KMS-11 (cell line): ENCODE measurements at regions not wholly inside any gene's neighbourhood (a gene's known extent, or its start where the extent isn't known, plus 50 kb on each side); places are given as distances from the start of the nearest gene placed in this dataset.

Source experiments
- H2AFZ ChIP-seq: fragments of 200-600 bp; sonication (generic); 2 replicates; pipeline ENCODE4 v1.6.1; 2016; ENCODE audit warnings: antibody characterized with exemption, mixed run types, low read depth
- H3K27ac ChIP-seq: fragments of 200-600 bp; sonication (generic); 2 replicates; pipeline ENCODE4 v1.6.1; 2016; ENCODE audit warnings: mild to moderate bottlenecking, mixed run types
- H3K27me3 ChIP-seq: fragments of 200-600 bp; sonication (generic); 2 replicates; pipeline ENCODE4 v1.6.1; 2017; ENCODE audit warnings: mild to moderate bottlenecking, low read depth, mixed run types, moderate library complexity; ENCODE audit not compliant: insufficient read depth
- H3K36me3 ChIP-seq: fragments of 200-600 bp; sonication (generic); 2 replicates; pipeline ENCODE4 v1.6.1; 2017; ENCODE audit warnings: mild to moderate bottlenecking, mixed run types; ENCODE audit not compliant: insufficient read depth
- H3K4me1 ChIP-seq: fragments of 200-600 bp; sonication (generic); 2 replicates; pipeline ENCODE4 v1.6.1; 2016; ENCODE audit warnings: mild to moderate bottlenecking, low read depth, mixed run types; ENCODE audit not compliant: poor library complexity, severe bottlenecking
- H3K4me2 ChIP-seq: fragments of 200-600 bp; sonication (generic); 2 replicates; pipeline ENCODE4 v1.7.0; 2016; ENCODE audit warnings: mild to moderate bottlenecking, mixed run types
- H3K4me3 ChIP-seq: fragments of 200-600 bp; sonication (generic); IDR thresholded peaks from 2 replicates; pipeline ENCODE4 v1.6.1; 2017; ENCODE audit warnings: low read depth, low read length, mixed read lengths; ENCODE audit not compliant: insufficient read depth
- H3K79me2 ChIP-seq: fragments of 200-600 bp; sonication (generic); 2 replicates; pipeline ENCODE4 v1.6.1; 2016; ENCODE audit warnings: low read depth, mixed run types; ENCODE audit not compliant: insufficient read depth
- H3K9ac ChIP-seq: fragments of 200-600 bp; sonication (generic); 2 replicates; pipeline ENCODE4 v1.6.1; 2016; ENCODE audit warnings: mild to moderate bottlenecking, mixed run types
- H4K20me1 ChIP-seq: fragments of 200-600 bp; sonication (generic); 2 replicates; pipeline ENCODE4 v1.6.1; 2016; ENCODE audit warnings: mild to moderate bottlenecking, mixed run types; ENCODE audit not compliant: insufficient read depth
- TF ChIP-seq, protein P1 (sequence below): fragments of 200-600 bp; sonication (generic); conservative IDR thresholded peaks from 2 replicates; pipeline ENCODE4 v1.6.1; 2017; ENCODE audit warnings: low read depth, mild to moderate bottlenecking, antibody characterized with exemption, low read length, moderate library complexity, mixed read lengths

DNA sequence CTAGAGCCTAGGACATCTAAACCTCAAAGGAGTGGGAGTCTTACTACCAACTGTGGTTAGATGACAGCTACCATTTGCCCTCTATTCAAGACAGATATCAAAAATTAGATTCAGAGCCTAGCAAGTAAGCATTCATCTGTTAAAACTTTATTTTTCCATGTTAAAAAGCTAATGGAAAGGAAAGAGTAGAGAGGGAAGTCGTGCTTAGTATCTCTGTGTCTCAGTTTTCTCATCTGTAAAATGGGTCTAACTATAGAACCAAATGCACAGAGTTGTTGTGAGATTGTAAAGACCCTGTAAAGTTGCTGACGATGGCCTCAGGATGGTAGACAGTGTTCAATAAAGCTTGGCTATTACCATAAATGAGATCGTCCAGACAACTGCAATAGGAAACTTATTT is 428.5 kb upstream of the RUNX1 start:
- H3K9ac ChIP-seq: no peak overlapping the region
- no peaks in the 10 kb centered on the region for H4K20me1 ChIP-seq

DNA sequence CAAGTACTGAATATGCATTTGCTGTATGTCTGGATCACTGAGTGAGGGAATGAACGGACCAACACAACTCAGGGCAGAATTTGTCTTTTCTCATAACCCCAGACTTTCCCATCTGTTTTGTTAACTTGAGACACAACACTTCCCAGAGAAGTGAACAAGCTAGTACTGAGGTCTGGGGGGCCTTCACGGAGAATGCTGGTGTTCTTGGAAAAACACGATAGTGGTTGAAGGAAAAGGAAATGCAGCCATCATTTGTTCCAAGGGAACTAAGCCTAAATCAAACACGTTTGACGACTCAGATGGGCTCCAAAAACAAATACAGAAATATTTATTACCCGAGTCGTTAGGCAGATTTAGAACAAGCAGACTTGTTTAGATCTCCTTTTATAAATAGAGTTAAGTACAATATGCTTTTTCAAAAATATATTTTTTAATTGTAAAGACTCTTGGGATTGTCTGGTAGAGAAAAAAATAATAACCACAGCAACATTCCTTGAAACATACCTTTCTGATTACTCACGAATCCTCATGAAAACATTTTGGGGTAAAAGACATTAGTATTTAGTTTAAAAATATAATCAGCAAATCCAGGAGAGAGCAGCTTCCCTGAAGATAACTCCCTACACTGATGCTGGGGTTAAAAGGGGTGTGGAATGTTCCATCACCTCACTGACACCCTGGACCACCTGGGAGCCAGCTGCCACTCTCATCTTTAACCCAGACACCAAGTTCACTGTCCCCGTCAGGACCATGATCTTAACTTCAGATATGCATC is 427.7 kb upstream of the RUNX1 start:
- Histone ChIP-seq H4K20me1 (no peaks in the 10 kb centered on the region), H2AFZ (no peak overlapping the region), H3K36me3 (no peaks in the 10 kb centered on the region), H3K9ac (no peak overlapping the region), H3K4me1 (no peaks in the 10 kb centered on the region), H3K27ac (no peak overlapping the region), H3K4me3 (no peak overlapping the region), H3K4me2 (no peak overlapping the region), H3K79me2 (no peaks in the 10 kb centered on the region), H3K27me3 (no peaks in the 10 kb centered on the region)
- TF ChIP-seq, protein P1, sequence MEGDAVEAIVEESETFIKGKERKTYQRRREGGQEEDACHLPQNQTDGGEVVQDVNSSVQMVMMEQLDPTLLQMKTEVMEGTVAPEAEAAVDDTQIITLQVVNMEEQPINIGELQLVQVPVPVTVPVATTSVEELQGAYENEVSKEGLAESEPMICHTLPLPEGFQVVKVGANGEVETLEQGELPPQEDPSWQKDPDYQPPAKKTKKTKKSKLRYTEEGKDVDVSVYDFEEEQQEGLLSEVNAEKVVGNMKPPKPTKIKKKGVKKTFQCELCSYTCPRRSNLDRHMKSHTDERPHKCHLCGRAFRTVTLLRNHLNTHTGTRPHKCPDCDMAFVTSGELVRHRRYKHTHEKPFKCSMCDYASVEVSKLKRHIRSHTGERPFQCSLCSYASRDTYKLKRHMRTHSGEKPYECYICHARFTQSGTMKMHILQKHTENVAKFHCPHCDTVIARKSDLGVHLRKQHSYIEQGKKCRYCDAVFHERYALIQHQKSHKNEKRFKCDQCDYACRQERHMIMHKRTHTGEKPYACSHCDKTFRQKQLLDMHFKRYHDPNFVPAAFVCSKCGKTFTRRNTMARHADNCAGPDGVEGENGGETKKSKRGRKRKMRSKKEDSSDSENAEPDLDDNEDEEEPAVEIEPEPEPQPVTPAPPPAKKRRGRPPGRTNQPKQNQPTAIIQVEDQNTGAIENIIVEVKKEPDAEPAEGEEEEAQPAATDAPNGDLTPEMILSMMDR: no peak

More for the DNA sequence above, 428.5 kb upstream of the RUNX1 start:
- TF ChIP-seq, protein P1: no peak
- Histone ChIP-seq H3K27me3 (no peaks in the 10 kb centered on the region), H3K36me3 (no peaks in the 10 kb centered on the region), H3K4me1 (no peaks in the 10 kb centered on the region), H3K27ac (no peak overlapping the region), H3K4me3 (no peak overlapping the region), H2AFZ (no peak overlapping the region), H3K4me2 (no peak overlapping the region), H3K79me2 (no peaks in the 10 kb centered on the region)

DNA sequence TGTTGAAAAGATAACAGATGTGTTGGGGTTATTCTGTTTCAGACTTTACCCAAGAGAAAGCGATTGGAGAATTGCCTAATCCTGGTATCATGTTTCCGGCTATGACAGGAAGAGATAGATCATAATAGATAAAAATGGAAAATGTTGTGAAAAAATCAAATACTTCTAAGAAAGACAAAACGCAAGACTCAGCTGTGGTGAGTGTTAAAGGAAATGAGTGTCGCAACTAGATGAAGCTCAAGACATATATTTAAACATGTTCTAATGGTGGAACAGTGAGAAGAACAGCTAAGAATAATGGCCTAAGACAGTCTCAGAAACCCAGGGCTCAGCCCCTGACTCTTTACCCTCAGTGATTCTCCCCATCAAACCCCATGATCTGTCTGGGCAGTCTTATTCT is 426.7 kb upstream of the RUNX1 start:
- H3K36me3 ChIP-seq: no peaks in the 10 kb centered on the region
- H3K4me2 ChIP-seq: no peak overlapping the region
- no peak overlapping the region for H3K9ac ChIP-seq
- H4K20me1 ChIP-seq: no peaks in the 10 kb centered on the region
- no peak overlapping the region for H2AFZ ChIP-seq
- H3K27me3 ChIP-seq: no peaks in the 10 kb centered on the region
- H3K27ac ChIP-seq: no peak overlapping the region
- no peaks in the 10 kb centered on the region for H3K4me1 ChIP-seq
- no peak overlapping the region for H3K4me3 ChIP-seq
- TF ChIP-seq, protein P1: no peak
- no peaks in the 10 kb centered on the region for H3K79me2 ChIP-seq

DNA sequence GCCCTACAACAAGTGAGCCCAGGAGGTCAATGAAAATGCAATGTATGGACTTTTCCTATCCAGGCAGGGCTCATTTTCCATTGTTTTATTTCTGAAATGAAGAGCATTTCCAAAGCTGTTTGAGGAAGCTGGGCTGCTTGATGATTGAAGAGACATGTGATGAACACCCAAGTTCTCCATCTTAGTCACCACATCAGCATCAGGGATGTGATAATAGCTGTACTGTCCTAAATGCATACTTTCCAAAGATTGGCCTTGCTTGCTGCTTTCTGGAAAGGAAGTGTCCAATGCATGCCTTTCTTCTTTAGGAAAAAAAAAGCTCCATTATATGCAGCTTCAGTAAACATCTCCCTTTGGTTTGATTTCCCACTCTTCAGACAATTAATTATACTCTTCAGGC is 425.9 kb upstream of the RUNX1 start:
- H3K4me2 ChIP-seq: no peak overlapping the region
- TF ChIP-seq, protein P1: no peak
- H3K27me3 ChIP-seq: no peaks in the 10 kb centered on the region
- no peak overlapping the region for H3K27ac ChIP-seq
- H3K79me2 ChIP-seq: no peaks in the 10 kb centered on the region
- no peaks in the 10 kb centered on the region for H3K4me1 ChIP-seq
- H3K9ac ChIP-seq: no peak overlapping the region
- H3K36me3 ChIP-seq: no peaks in the 10 kb centered on the region
- H3K4me3 ChIP-seq: no peak overlapping the region
- no peaks in the 10 kb centered on the region for H4K20me1 ChIP-seq
- H2AFZ ChIP-seq: no peak overlapping the region
